ENCODE measurements at regions not wholly inside any gene's neighbourhood (a gene's known extent, or its start where the extent isn't known, plus 50 kb on each side); places are given as distances from the start of the nearest gene placed in this dataset.

DNA sequence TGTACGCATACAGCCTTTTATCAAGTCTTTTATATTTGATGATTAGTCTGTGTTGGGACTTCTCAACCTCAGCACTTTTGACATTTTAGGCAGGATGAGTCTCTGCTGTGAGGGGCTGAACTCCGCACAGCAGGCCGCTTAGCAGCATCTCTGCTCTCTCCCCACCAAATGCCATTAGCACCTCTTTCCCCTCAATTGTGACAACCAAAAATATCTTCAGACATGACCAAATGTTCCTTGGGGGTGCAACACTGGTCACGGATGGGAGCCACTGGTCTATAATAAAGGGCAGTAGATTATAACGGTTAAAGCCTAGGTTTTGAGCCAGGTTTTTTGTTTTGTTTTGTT is 109.7 kb upstream of the LRIG1 start:
- H3K36me3 Mint-ChIP-seq: no peaks in the 10 kb centered on the region
- DNase-seq (ENCODE audit: low spot score in 2 of 2) (no peak), ATAC-seq (no peak)
- peaks cover 0 to 4% of the 10 kb centered on the region in 2 donors for H3K9me3 Mint-ChIP-seq
- H3K27ac Mint-ChIP-seq: no peak overlapping the region

DNA sequence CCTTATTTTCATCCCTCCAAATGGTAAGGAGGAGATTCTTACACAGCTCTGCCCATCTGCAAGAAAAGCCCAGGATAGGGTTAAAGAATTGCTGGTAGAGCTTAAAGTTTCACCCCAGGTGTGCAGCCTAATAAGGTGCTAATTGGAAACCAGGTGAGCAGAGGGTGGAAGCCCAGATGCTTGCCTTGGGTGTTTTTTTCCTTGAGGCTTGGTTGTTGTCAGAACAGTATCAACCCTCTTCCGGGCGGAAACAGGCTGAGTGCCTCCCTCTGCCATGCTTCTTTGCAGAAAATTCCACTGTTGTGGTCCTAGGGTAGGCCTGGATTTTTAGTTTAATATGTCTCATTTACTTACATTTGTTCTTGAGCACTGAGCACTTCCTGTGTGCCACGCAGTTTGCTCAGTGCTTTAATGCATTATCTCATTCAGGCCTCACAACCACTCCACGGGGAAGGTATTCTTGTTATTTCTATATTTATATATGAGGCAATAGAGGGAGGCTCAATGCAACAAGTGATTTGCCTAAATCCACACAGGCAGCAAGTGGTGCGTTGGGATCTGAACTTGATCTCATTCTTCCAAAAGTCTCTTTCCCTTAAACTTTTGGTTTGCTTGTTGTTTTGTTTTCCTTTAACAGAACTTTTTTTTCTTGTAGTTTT is 115.0 kb upstream of the LRIG1 start:
- DNase-seq (ENCODE audit: low spot score in 2 of 2) (no peak), ATAC-seq (no peak)
- Mint-ChIP-seq H3K36me3 (no peaks in the 10 kb centered on the region), H3K27ac (no peak overlapping the region), H3K9me3 (peaks cover 0 to 3% of the 10 kb centered on the region in 2 donors)

DNA sequence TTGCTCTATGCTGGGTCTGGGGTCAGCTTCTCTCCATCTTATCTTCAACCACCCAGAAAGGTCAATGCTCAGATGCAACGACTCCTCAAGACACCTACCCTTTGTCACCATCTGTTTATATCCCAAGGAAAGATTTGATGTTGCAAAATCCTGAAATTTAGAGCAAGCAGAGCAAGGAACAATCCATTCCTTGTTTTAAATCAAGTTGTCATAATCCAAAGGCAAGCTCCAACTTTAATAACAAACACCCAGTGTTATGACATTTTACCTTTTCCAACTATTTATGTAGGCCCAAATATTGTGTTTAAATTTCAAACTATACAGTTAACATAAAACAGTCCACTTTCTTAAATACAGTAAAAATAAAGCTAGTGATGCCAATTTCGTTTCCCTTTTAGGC is 116.5 kb upstream of the LRIG1 start:
- no peak for ATAC-seq
- Mint-ChIP-seq H3K9me3 (peaks cover 0 to 3% of the 10 kb centered on the region in 2 donors), H3K36me3 (no peaks in the 10 kb centered on the region), H3K27ac (no peak overlapping the region)
- DNase-seq (ENCODE audit: low spot score in 2 of 2): no peak

DNA sequence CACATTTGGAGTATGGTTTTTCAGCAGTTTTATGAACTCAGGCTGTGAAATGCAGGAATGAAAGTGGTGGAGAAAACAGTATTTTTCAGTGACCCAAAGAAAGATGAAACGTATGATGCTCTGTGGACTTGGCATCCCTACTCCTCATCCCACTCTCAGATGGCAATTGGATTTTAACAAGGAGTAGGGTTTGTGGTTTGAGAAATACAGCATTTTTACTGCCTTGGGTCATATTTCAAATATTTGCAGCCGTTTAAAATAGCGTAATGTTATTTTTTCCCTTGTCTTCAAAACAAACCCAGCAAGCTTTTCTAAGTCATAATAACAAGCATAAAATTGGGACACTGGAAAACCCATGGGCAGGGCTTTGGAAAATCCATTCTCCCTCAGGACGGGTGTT is 117.2 kb upstream of the LRIG1 start:
- Mint-ChIP-seq H3K27ac (no peak overlapping the region), H3K36me3 (no peaks in the 10 kb centered on the region), H3K9me3 (peaks cover 0 to 3% of the 10 kb centered on the region in 2 donors)
- ATAC-seq: no peak
- no peak for DNase-seq (ENCODE audit: low spot score in 2 of 2)

DNA sequence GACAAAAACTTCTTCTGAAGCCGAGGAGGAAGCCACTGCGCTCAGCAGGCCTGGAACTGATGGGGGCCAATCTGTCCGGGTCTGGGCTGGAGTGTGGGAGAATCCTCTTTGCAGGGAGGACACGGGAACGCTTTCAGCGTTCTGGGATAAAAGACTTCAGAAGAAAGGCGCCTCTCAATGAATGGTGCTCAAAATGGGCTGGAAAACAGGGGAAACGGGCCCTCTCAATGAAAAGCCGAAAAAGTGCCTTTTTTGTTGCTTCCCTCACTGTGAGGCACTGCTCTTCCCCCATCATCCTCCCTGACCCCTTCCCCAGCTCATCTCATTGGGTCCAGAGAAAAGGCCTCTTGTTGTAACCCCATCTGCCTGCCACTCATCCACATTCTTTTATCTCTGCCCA is 119.5 kb upstream of the LRIG1 start:
- ATAC-seq (no peak), DNase-seq (ENCODE audit: low spot score in 2 of 2) (no peak)
- Mint-ChIP-seq H3K27ac (no peak overlapping the region), H3K36me3 (no peaks in the 10 kb centered on the region), H3K9me3 (peaks cover 0 to 3% of the 10 kb centered on the region in 2 donors)

DNA sequence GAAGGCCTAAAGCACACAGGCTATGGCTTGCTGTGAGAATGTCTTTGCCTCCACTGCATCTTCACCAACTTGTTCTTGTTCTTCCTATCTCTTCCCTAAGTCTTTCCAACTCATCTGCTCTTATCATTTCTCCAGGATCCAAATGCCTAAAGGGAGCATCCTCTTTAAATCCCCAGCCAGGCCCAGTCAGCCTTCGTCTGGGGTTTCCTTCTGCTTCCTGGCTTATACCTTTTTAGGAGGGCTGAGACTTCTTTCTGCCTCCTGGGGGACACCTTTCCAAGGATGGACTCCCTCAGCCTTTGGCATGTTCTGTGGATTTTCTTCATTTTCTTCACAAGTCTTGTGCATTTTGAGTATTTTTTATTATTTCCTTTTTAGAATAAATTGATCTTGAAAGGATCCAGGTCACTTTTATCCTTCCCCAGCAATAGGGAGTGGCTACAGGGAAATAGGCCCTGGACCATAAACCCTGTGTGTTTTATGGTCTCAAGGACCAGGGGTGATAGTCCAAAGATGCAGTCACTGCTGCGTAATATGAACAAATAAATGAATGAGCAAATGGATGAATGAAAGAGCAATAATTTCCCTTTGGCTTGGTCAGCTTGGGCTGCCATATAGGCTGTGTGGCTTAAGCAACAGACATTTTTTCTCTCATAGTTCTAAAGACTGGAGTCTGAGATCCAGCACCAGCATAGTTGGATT is 122.1 kb upstream of the LRIG1 start:
- H3K27ac Mint-ChIP-seq: no peak overlapping the region
- no peaks in the 10 kb centered on the region for H3K36me3 Mint-ChIP-seq
- ATAC-seq (no peak), DNase-seq (ENCODE audit: low spot score in 2 of 2) (no peak)
- no peaks in the 10 kb centered on the region for H3K9me3 Mint-ChIP-seq

DNA sequence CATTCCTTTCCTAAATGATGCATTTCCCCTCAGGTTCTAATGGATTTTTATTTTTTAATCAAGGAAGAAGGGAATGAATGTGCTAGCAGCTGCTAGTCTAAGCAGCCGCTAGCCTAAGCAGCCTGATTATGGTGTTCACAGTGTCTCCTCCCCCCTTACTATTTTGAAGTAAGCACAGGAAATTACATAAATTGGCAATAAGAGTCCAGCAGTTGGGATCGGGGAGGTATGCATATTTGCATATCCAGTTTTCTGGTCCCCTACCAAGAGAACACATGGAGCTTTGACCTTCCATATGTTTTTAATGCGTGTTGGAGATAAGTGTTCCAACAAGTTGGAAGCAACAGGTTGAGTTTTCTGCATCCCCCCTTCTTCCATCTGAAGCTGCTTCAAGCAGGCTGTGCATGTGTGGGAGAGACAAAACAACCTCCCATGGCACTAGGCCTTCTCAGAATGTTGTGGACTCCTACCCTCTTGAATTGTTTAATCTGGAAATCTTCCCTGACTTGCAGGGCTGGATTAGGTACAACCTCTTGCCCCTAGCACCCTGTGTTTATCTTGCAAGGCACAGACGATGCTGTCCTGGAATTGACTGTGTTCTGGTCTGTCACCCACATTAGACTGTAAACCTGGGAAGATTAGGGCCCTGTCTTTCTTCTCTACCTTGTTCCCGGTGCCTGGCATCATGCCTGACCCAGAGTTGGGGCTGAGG is 124.8 kb upstream of the LRIG1 start:
- H3K27ac Mint-ChIP-seq: no peak overlapping the region
- DNase-seq (ENCODE audit: low spot score in 2 of 2) (no peak), ATAC-seq (no peak)
- no peaks in the 10 kb centered on the region for H3K9me3 Mint-ChIP-seq
- no peaks in the 10 kb centered on the region for H3K36me3 Mint-ChIP-seq

DNA sequence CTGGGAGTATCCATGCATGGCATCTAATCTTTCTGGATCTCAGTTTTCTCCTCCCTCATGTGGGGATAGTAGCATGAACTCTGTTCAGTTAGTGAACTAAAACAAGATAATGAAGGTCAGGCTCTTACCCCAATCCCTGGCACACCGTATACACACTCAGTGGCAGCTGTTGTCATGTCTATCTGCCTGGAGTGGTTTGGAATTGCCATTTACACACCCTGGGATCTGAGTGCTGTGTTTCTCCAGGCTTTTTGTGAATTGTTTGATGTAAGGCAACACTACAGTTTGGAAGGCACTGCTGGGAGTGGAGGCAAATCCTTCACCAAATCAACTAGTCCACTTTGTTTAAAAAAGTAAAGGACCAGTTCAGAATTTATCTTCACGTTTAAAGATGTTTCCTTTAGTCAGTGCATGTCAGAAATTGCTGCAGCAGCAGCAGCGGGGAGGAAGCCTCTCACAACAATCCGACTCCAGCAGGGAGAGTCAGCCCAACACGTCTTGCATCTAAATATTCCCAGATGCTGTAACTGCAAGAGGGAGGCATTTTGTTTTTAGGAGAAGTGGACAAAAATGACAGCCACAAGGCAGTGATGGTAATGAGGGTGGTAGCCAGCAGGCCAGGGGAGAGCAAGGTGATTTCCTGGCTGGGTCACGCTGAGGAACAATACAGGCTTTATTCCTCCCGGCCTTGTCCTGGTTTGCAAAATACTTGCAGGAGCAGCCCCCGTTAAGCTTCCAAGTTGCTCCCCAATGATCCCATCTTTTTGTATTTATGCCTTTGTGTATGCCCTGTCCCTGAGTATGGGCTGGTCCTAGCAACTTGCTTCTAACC is 128.5 kb upstream of the LRIG1 start:
- Mint-ChIP-seq H3K36me3 (no peaks in the 10 kb centered on the region), H3K27ac (no peak overlapping the region), H3K9me3 (no peaks in the 10 kb centered on the region)
- ATAC-seq: no peak
- no peak for DNase-seq (ENCODE audit: low spot score in 2 of 2)

DNA sequence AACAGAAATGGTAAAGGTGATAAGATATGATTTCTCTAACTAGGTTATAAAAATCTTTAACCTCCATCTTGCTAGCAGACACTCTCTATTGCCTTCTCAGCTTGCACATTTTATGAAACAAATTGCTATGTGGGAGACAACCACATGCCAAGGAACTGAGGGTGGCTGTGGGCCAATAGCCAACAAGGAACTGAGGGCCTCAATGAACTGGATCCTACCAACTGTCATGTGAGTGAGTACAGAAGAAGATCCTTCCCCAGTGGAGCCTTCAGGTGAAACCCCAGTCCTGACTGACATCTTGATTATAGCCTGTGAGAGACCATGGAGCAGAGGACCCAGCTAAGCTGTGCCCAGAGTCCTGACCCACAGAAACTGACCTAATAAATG is 129.2 kb upstream of the LRIG1 start:
- ATAC-seq (no peak), DNase-seq (ENCODE audit: low spot score in 2 of 2) (no peak)
- no peaks in the 10 kb centered on the region for H3K9me3 Mint-ChIP-seq
- no peaks in the 10 kb centered on the region for H3K36me3 Mint-ChIP-seq
- no peak overlapping the region for H3K27ac Mint-ChIP-seq

DNA sequence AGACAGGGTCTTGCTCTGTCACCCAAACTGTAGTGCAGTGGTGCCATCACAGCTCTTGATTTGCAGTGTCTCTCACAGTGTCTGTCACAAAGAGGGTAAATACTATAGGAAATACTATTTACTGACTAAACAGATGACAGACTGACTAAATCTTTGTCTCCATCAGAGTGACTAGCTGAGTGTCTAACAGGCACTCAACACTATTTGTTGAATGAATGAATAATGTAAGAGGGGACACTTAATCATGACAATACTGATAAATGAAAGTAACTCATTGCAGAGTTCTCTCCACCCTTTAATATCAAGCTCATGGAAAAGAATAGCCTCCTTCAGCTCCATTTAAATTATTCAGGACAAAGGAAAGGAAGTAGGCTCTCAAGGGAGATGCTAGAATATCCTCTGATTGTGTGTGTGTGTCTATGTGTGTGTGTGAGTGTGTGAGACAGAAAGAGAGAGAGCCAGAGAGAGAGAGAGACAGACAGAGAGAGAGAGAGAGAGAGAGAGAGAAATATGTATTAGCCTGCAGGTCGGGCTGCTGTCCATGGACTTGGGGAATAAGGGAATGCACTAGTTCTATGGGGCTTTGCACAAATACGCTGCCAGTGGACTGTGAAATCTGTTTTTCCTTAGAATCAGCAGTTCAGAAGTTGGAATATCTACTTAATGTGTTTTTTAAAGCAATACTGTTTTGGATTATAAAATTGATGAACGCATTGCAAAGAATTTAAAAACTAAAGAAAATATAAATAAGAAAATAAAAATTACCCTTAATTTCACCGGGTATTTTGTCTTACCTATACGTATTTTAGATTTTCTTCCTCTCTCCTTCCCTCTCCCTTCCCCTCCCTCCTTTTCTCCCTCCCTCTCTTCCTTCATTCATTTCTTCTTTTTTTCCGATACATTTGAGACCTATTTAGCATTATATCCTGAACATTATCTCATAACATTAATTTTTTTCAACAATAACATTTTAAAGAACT is 132.9 kb upstream of the LRIG1 start:
- H3K27ac Mint-ChIP-seq: no peak overlapping the region
- ATAC-seq: no peak
- H3K9me3 Mint-ChIP-seq: no peaks in the 10 kb centered on the region
- no peak for DNase-seq (ENCODE audit: low spot score in 2 of 2)
- no peaks in the 10 kb centered on the region for H3K36me3 Mint-ChIP-seq

DNA sequence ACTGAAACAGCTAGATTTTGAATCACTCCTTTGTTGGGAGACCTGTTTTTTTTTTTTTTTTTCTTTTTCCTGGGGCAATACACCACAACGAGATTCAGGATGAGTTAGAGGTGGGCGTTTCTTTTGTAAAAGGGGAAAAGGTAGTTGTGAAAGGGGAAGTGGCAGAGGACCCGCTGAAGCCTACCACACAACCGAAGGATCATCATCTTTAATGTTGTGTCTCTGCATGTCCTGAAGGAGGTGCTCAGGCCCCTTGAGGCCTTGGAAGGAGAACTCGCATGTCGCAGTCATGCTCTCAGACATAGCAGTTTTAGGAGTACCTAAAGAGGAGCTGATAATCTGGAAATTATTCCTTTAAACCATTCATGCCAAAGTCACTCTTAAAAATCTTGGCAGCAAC is 137.9 kb upstream of the LRIG1 start:
- H3K27ac Mint-ChIP-seq: no peak overlapping the region
- no peaks in the 10 kb centered on the region for H3K36me3 Mint-ChIP-seq
- ATAC-seq (no peak), DNase-seq (ENCODE audit: low spot score in 2 of 2) (no peak)
- no peaks in the 10 kb centered on the region for H3K9me3 Mint-ChIP-seq

DNA sequence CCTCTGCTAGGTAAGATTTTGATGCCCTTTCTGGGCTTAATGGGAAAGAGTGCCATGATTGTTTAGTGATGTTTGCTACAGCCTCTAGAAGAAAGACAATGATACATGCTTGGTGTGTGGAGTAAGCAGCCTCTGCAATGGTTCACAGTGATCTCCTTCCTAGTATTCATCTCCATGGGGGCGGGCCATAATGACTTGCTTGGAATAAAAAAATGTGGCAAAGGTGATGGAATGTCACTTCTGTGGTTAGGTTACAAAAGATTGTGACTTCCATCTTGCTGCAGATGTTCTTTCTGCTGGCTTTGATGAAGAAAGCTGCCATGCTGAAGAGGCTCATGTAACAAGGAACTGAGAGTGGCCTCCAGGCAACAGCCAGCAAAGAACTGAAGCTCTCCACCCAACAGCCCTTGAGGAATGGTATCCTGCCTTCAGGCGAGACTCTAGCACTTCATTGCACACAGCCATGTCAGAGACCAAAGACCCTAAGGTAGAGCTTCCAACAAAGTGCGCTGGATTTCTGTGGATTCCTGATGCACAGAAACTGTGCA is 139.1 kb upstream of the LRIG1 start:
- H3K27ac Mint-ChIP-seq: no peak overlapping the region
- DNase-seq (ENCODE audit: low spot score in 2 of 2): no peak
- no peak for ATAC-seq
- peaks cover 7 to 10% of the 10 kb centered on the region in 2 donors for H3K36me3 Mint-ChIP-seq
- H3K9me3 Mint-ChIP-seq: no peaks in the 10 kb centered on the region

DNA sequence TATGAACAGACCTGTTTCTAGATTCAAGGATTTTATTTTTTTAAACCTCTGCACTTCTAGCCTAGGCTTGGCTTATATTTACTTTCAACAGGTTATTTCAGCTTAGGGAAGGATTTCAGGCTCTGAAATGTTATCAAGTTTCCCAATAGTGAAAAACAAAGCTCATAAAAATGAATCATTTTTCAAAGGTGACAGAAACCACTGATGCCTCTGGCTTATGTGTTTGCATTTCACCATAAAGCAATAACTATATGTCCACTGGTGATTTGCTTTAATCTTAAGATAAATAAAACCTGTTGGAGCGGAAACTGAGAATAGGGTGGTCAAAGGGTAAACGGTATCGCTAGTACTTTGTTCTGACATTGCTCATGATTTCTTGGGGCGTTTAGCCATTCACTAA is 141.2 kb upstream of the LRIG1 start:
- no peak for ATAC-seq
- H3K27ac Mint-ChIP-seq: no peak overlapping the region
- DNase-seq (ENCODE audit: low spot score in 2 of 2): no peak
- H3K36me3 Mint-ChIP-seq: peaks cover 7 to 10% of the 10 kb centered on the region in 2 donors
- H3K9me3 Mint-ChIP-seq: no peaks in the 10 kb centered on the region

DNA sequence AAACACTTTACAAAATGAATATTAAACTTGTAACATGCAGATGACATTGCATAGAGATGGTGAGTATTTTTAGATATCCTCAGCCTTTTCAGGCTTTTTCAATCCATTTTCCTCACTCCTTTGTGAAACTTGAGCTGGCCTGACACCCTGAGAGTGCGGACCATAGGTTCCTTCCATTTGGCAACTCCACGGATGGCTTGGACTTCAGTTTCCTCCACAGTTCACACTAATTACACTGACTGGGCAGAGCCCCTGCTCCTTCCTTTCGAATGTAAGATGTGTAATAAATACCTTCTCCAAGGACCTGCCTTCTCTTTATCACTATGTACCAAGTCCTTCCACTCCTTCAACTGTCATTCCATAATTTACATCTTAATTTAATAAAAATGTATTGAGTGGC is 141.7 kb upstream of the LRIG1 start:
- ATAC-seq (no peak), DNase-seq (ENCODE audit: low spot score in 2 of 2) (no peak)
- Mint-ChIP-seq H3K27ac (no peak overlapping the region), H3K9me3 (no peaks in the 10 kb centered on the region), H3K36me3 (peaks cover 7 to 10% of the 10 kb centered on the region in 2 donors)

DNA sequence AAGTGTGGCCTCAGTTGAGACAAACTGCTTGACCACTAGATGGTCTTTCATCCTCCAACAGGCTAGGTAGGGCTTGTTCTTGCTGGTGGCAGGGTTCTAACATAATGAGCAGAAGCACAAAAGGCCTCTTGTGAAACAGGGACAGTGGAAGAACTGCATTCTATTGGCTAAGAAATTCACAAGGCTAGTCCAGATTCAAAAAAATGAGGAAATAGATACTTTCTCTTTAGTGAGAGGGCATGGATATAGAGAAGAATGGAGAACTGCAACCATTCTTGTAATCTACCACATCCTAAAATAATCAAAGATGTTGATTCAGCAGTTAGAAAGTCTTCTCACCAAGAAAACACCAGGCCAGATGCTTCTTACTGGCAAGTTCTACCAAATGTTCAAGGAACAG is 143.7 kb upstream of the LRIG1 start:
- peaks cover 7 to 10% of the 10 kb centered on the region in 2 donors for H3K36me3 Mint-ChIP-seq
- H3K27ac Mint-ChIP-seq: no peak overlapping the region
- H3K9me3 Mint-ChIP-seq: no peaks in the 10 kb centered on the region
- DNase-seq (ENCODE audit: low spot score in 2 of 2) (no peak), ATAC-seq (no peak)

DNA sequence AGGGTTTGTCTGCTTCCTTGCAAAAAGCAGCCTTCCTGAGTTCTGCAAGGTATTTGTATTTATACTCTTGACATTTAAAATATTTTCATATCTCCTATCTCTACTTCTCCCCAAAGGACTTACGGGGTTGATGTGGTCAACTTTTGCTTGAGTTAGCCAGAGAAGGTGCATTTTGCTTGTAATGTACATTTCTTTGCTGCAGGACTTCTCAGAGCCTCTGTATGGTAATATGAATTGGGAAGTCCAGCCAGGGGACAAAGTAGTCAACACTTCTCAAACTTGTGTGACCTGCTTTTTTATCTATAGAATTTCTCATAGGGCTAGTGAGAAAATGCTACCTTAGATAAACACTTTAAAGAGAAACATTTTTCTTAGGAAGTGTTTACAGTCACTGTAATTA is 148.2 kb upstream of the LRIG1 start:
- peaks cover 7 to 9% of the 10 kb centered on the region in 2 donors for H3K36me3 Mint-ChIP-seq
- ATAC-seq: no peak
- H3K27ac Mint-ChIP-seq: no peak overlapping the region
- no peak for DNase-seq (ENCODE audit: low spot score in 2 of 2)
- no peaks in the 10 kb centered on the region for H3K9me3 Mint-ChIP-seq
